GM19035 (cell line): ENCODE measurements at regions not wholly inside any gene's neighbourhood (a gene's known extent, or its start where the extent isn't known, plus 50 kb on each side); places are given as distances from the start of the nearest gene placed in this dataset.
"Not testable (repeated sequence)": the region's sequence is repeated elsewhere in the genome, so short reads cannot be mapped to it uniquely, and the experiment has no call there.

Experiments used
- ATAC-seq: cut with Tn5 transposase; IDR thresholded peaks from one replicate; pipeline ENCODE4 v1.9.1; 2021; ENCODE audit not compliant: unreplicated experiment

- no peak for ATAC-seq
Measured at GRCh38 chr13:97719736-97720135, 233.7 kb upstream of the IPO5 start.

DNA sequence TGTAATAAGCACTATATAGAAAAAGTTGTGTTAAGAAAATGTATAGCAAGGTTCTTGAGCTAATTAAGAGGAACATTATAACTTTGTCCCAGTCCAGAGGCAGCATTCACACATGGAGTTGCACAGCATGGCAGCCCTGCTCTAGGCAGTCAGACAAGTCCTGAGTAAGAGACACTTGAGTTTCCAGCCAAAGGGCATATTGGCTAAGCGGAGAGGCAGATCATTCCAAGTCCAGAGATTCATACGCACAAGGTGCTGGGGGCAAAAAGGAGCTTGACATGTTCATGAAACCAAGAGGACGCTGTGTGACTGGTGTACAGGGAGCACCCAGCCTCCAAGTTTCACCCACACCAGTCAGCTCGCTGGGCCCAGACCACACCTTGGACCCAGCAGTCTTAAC lies 232.6 kb upstream of the IPO5 start:
- no peak for ATAC-seq

DNA sequence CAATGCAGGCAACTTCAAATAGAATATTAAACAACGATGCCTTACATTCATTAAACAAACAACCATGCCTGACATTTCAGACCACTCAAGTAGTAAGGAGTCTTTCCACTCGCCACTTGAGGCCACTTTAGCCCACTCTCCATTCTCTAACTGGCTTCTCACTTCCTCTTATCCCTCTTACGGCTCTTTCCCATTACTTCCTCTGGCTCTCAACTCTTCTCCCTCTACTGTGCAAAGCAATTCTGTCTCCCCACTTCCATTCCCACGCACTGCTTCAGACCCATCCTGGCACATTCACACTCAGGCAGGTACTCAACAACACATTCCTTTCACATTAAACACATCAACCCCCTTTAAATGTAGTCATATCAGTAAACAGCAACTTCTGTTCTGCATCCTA lies 229.8 kb upstream of the IPO5 start:
- ATAC-seq: no peak

DNA sequence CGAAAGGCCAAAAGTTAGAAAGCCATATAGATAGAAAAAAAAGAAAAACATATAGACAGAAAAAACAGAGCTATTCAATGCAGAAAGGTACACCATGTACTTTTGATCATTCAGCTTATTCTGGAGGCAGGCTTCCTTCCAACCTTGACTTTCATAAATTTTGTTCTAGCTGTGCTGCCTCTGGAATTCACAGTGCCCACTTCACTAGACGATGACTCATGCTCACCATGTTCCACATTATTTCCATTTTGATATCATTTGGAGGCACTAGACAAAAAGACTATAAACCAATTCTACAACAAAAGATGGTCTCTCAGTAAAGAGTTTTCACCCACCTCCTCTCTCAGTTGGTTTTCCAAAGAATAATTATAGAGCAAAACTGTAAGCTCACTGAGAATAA lies 229.0 kb upstream of the IPO5 start:
- ATAC-seq: no peak

DNA sequence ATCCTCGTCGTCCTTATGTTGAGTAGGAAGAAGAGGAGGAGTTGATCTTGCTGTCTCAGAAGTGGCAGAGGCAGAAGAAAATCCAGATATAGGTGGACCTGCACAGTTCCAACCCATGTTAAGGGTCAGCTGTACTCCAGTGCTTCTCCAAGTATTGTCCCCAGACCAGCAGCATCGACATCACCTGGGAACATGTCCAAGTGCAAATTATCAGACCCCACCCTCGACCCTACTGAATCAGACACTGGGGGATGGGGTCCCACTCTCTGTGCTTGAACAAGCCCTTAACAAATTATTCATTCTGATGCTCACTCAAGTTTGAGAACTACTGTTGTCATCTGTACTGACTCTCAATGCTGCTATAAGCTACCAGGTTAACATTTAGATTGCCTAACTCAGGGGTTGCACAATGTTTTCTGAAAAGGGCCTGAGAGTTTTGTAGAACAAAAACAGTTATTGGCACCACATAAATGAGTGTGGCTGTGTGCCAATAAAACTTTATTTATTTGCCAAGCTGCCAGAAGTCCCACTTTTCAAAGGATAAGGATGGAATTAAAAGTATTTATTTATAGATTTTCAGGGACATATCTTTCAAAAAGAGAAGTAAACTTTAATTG lies 226.7 kb upstream of the IPO5 start:
- no peak for ATAC-seq

GRCh38 chr13:97727991-97728390 lies 225.5 kb upstream of the IPO5 start:
- no peak for ATAC-seq

DNA sequence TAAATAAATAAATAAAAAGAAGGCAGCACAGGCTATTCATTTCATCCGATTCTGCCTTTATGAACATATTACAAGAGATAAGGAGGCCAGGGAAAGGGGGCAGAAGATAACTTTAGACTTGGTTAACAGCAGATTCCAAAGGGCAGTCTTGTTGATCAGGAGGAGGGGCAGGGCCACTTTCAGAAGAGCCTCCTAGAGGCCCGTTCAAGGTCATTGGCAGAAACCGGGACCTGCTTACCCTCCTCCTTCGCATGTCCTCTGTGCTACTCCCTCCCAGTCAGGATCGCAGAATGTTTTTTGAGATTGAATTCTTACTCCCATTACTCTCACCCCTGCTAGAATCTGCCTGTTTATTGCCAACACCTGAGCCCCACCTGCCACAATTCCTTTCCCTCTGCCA lies 217.0 kb upstream of the IPO5 start:
- no peak for ATAC-seq

DNA sequence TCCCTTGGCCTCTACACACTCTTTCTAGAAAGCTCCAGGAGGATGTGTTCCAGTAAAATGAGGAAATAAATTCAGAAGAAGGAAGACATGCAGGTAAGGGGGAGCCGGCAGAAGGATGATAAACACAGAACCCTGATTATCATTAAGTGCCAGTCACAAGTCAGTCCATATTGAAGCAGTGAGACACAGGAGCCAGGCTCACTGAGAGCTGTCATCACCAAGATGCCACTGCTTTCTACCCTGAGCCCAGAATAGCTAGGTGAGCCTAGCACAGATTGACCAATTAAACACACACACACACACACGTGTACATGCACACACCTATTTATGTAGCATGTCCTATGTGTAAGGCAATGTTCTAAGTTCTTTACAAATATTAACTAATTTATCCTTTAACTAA lies 211.4 kb upstream of the IPO5 start:
- no peak for ATAC-seq

- no peak for ATAC-seq
Measured at GRCh38 chr13:97743938-97744337, 209.5 kb upstream of the IPO5 start.

DNA sequence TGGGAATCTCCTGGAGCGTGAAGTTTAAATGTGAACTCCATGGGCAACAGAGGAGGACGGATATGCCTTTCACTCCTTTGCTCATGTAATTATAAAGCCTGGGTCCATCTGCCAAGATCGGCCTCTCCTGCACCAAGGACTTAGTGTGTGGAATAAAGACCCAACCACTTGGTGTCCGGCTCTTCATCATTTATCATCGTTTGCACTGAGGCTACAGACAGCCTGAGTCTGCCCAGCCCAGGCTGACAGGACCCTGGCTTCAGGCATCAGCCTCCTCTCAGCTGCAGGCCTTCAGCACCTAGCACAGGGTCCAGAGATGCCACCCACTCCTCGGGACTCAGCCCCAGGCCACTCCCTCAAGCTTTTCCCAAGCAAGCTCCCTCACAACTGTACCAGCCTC lies 206.8 kb upstream of the IPO5 start:
- ATAC-seq: no peak

GRCh38 chr13:97749174-97749573 lies 204.3 kb upstream of the IPO5 start:
- no peak for ATAC-seq

- no peak for ATAC-seq
Measured at GRCh38 chr13:97751477-97751876, 202.0 kb upstream of the IPO5 start.

DNA sequence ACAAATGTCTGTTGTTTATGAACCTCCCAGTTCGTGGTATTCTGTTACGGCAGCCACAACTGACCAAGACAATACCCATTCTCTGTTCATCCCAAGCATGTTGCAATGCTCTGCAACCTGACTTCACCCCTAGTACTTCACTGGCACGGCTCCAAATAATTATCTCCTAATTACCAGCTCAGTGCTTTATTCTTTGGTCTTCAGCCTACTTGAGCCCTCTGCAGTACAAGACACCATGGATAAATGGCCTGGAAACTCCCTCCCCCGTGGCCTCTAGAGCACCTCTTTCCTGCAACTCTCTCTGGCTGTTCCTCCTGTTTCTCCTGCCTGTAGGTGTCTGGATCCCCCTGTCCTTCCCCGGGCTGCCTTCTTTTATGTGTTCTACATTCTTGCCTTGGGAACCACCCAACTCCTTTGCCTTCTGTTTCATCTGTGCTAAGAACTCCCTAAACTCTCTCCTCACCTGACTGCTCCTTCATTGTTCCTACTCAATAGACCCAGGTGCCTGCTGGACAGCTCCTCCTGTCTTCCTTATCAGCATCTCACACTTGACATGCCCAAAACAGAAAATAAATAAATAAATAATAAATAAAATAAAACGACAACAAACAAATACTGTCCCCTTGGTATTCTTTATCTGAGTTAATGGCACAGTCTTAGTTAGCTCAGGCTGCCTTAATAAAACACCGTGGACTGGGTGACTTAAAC lies 200.4 kb upstream of the IPO5 start:
- no peak for ATAC-seq

DNA sequence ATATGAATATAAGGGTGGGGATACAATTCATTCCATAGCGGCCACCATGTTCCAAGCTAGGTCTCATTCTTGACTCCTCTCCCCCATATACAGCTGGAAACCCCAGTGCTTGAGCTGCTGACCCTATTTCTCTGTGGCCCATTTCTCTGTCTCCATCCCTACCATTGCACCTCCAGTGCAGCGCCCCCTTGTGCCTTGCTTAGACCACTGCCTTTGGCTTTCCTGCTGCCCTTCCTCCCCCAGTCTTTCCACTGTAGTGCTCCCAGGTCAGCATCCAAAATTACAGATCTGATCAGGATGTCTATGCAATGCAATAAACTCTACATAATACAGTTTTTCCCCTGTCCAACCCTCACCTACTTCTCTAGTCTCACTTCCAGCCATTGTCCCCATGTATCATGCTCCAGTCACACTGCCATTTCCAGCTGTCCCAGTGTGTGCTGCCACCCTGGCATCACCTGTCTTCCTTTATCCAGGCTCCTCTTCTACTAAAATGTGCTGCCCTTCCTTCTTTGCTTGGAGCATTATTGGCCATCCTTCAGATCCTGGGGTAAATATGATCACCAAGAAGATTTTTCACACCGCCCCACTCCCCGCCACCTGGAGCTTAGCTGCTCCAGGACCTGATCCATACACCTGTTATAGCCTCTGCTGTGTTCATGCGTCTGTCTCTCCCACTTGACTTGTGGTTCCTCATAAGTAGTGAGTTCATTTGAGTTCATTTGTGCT lies 199.4 kb upstream of the IPO5 start:
- ATAC-seq: no peak

DNA sequence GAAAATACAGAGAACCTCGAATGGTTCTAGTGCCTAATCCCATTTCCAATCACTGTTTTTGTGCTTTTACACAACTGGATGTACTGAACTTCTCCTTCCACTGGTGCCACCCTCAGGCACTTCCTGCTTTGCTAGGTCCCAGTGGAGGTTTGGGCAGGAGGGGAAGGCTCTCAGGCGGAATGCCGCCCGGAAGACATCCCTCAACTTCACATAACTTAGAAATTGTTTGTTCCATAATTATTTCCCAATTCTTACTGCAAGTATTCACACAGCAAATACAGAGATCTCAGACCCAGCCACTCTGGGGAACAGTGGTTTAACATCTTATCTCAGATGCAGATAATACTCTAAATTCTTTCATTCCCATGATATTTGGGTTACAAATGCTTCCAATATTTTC lies 195.7 kb upstream of the IPO5 start:
- no peak for ATAC-seq

- no peak for ATAC-seq
Measured at GRCh38 chr13:97758317-97758716, 195.2 kb upstream of the IPO5 start.

DNA sequence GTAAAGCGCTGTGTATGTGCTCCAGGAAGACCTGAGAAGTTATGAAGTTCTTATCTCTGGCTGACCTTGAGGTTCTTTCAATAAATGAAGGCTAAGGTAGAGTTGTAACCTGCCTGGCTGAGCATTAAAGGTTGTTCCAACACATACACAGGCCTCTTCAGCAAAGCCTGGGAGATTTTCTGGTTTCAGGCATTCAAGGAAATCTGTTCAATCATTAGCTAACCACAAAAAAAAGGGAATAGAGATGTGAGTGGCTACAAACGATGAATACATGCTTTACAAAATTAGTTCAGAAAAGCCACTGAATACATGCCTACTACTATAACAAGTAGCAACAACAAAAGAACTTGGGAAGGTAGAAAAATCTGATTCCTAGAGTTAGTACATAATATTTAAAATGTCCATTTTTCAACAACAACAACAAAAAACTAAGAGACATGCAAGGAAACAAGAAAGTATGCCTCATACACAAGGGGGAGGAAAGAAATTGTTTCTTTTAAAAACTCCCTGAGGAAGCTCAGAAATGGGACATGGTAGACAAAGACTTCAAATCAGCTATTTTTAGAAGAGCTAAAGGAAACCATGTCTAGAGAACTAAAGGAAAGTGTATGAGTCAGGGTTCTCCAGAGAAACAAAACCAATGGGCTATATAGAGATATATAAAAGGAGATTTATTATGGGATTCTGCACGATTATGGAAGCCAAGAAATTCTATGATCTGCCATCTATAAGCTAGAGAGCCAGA lies 191.5 kb upstream of the IPO5 start:
- ATAC-seq: no peak

GRCh38 chr13:97766749-97767148 lies 186.7 kb upstream of the IPO5 start:
- no peak for ATAC-seq

DNA sequence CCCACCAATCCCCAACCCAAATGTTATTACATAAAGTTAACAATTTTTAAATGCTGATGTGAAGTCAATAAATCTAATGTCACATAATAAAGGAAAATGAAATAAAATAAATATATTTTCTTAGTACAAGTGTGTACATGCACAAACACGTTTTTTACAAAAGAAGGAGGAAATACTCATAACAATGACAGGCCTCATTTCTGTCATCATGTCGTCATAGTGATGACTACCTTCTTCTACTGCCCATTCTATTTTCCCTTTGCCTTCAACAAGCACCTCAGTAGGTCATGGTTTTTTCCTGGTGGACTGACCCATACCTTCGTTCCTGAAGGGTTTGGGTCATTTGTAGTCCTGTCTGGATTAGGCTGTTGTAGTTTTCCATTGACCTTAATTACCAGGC lies 185.3 kb upstream of the IPO5 start:
- no peak for ATAC-seq

GRCh38 chr13:97770231-97770630 lies 183.2 kb upstream of the IPO5 start:
- not testable (repeated sequence) for ATAC-seq

DNA sequence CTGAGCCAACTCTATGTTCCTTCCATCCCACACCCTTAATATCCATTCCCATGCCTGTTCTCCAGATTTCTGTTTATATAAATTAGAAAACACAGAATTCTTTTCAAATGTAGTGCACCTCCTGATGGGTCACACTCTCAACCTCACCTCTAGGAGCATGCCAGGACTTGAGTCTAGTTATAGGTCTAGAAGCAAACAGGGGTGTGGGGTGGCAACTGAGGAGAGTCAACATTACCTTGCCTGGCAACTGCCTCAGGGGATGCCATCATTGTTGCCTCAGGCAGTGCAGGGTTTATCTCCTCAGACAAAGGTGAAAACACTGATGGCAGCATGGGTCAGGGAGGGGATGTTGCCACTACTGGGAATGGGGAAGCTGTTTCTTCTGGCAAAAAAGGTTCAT lies 181.0 kb upstream of the IPO5 start:
- ATAC-seq: not testable (repeated sequence)
